Upper lobe of left lung (tissue), 6 donors: ENCODE measurements at regions not wholly inside any gene's neighbourhood (a gene's known extent, or its start where the extent isn't known, plus 50 kb on each side); places are given as distances from the start of the nearest gene placed in this dataset.

ENCODE experiments used
- ATAC-seq, 2 donors: fragments of 200-7000 bp; cut with Tn5 transposase; one replicate each; pipeline ENCODE4 v1.9.1; 2022; ENCODE audit warnings: mild to moderate bottlenecking in 2 of 2, moderate library complexity in 2 of 2; ENCODE audit not compliant: low FRiP score in 2 of 2
- DNase-seq, 2 donors: peaks; one replicate each; pipeline ENCODE4 v3.0.0-alpha.2; 2019 to 2020
- H3K27ac ChIP-seq, 4 donors: fragments of 200-600 bp; sonication (generic); one replicate each; pipeline ENCODE4 v1.5.1; 2016 to 2019
- H3K27me3 ChIP-seq, 4 donors: fragments of 200-600 bp; sonication (generic); one replicate each; pipeline ENCODE4 v1.5.1; 2017 to 2019
- H3K36me3 ChIP-seq, 4 donors: fragments of 200-600 bp; sonication (generic); one replicate each; pipeline ENCODE4 v1.5.1; 2016 to 2019
- H3K4me1 ChIP-seq, 4 donors: fragments of 200-600 bp; sonication (generic); one replicate each; pipeline ENCODE4 v1.5.1; 2018 to 2019
- H3K4me3 ChIP-seq, 4 donors: fragments of 200-600 bp; sonication (generic); one replicate each; pipeline ENCODE4 v1.5.1; 2017 to 2019; ENCODE audit warnings: mild to moderate bottlenecking in 2 of 4, moderate library complexity in 1 of 4
- H3K9me3 ChIP-seq, 4 donors: fragments of 200-600 bp; sonication (generic); one replicate each; pipeline ENCODE4 v1.5.1; 2018 to 2019
- EP300 ChIP-seq, 4 donors: sonication (generic); formaldehyde crosslinking; IDR thresholded peaks; one replicate each; pipeline ENCODE4 v1.5.1; 2017; ENCODE audit warnings: antibody characterized with exemption in 4 of 4, control low read depth in 2 of 4
- POLR2A ChIP-seq, 4 donors: fragments of 450-650 bp; IDR thresholded peaks; one replicate each; pipeline ENCODE4 v1.5.1; 2016 to 2017; ENCODE audit warnings: antibody characterized with exemption in 4 of 4, mild to moderate bottlenecking in 2 of 4
- POLR2AphosphoS5 ChIP-seq, 2 donors: sonication (generic); formaldehyde crosslinking; IDR thresholded peaks; one replicate each; pipeline ENCODE4 v1.5.1; 2017; ENCODE audit warnings: antibody characterized with exemption in 2 of 2
- WGBS, 2 donors: methylation state at CpG; one replicate each; pipeline ENCODE4 v1.1.5; 2017 to 2018; 5-methylcytosine and 5-hydroxymethylcytosine counted together
- TF ChIP-seq, protein P1 (sequence below), 6 experiments: fragments of 450-650 bp in 4 of 6; fragments of 200-600 bp in 2 of 6; sonication (generic) in 2 of 6; IDR thresholded peaks; one replicate each; pipeline ENCODE4 v1.5.1; 2016 to 2019; ENCODE audit warnings: antibody characterized with exemption in 6 of 6
- donor health status: DM: no; HTN: no; CAD: no; lungs with moderate emphysema.
- donor health status: DM: no; HTN: yes; CAD: no; lungs with severe emphysema.

- Histone ChIP-seq H3K36me3 (no peaks in the 10 kb centered on the region), H3K4me3 (no peak overlapping the region), H3K27me3 (no peaks in the 10 kb centered on the region), H3K27ac (no peak overlapping the region), H3K9me3 (peaks cover 0 to 2% (median 0%) of the 10 kb centered on the region in 4 donors), H3K4me1 (no peaks in the 10 kb centered on the region)
- TF ChIP-seq, protein P1, sequence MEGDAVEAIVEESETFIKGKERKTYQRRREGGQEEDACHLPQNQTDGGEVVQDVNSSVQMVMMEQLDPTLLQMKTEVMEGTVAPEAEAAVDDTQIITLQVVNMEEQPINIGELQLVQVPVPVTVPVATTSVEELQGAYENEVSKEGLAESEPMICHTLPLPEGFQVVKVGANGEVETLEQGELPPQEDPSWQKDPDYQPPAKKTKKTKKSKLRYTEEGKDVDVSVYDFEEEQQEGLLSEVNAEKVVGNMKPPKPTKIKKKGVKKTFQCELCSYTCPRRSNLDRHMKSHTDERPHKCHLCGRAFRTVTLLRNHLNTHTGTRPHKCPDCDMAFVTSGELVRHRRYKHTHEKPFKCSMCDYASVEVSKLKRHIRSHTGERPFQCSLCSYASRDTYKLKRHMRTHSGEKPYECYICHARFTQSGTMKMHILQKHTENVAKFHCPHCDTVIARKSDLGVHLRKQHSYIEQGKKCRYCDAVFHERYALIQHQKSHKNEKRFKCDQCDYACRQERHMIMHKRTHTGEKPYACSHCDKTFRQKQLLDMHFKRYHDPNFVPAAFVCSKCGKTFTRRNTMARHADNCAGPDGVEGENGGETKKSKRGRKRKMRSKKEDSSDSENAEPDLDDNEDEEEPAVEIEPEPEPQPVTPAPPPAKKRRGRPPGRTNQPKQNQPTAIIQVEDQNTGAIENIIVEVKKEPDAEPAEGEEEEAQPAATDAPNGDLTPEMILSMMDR (IDR thresholded peaks at IDR 0.05) = no peak
- TF ChIP-seq POLR2AphosphoS5 (IDR thresholded peaks at IDR 0.05) (no peak), POLR2A (IDR thresholded peaks at IDR 0.05) (no peak), EP300 (IDR thresholded peaks at IDR 0.05) (no peak)
- 74 to 82% methylated on average over 15 of the region's 15 CpGs for WGBS, 2 donors
- DNase-seq = no peak
- no peak for ATAC-seq
Observed at GRCh38 chr11:119970555-119971304, 167.2 kb downstream of the TRIM29 start.

DNA sequence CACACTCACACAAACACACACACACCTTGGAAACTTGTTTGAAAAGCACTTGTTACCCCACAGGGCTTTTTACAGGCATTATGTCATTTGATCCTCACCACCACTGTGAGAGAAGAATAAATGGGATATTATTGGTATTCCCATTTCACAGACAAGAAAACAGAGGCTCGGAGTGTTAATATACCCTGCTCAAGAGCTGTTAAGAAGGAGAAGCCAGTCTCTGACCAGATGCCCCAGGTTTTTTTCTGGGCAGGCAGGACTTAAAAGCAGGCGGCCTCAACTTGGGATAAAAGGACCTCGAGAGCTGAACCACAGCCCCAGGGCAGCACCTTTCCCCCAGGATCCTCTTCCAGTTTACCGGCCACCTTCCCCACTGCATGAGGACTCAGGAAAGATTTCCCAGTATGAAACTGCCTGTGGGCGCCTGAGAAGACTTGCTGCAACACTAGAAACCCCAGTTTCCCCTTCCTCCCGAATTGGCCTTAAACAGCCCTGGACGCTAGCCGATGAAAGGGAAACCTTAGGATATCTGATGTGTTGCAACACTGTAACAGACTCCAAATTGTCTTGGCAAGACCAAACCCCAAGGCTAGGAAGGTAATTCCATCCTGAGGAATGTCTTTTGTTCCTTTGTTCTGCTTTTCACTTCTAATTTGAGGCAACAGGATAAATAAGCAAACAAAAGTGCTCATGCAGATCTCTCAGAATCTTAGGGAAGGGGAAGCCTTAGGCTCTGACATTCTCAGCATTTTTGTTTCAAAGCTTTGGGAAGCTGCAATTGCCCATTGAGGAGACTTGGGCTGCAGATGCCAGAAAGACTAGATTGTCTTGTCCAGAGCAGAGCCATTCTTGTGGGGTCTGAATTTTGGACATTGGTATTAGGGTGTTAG is 173.5 kb downstream of the TRIM29 start:
- Histone ChIP-seq H3K27me3 (no peaks in the 10 kb centered on the region), H3K9me3 (no peaks in the 10 kb centered on the region), H3K27ac (no peak overlapping the region), H3K4me3 (no peak overlapping the region), H3K4me1 (no peaks in the 10 kb centered on the region), H3K36me3 (no peaks in the 10 kb centered on the region)
- TF ChIP-seq POLR2AphosphoS5 (IDR thresholded peaks at IDR 0.05) = no peak
- no peak for TF ChIP-seq EP300 (IDR thresholded peaks at IDR 0.05)
- TF ChIP-seq POLR2A (IDR thresholded peaks at IDR 0.05) = no peak
- TF ChIP-seq, protein P1 (IDR thresholded peaks at IDR 0.05) = no peak
- no peak for ATAC-seq
- 43 to 60% methylated on average over 8 of the region's 8 CpGs for WGBS, 2 donors
- no peak for DNase-seq

DNA sequence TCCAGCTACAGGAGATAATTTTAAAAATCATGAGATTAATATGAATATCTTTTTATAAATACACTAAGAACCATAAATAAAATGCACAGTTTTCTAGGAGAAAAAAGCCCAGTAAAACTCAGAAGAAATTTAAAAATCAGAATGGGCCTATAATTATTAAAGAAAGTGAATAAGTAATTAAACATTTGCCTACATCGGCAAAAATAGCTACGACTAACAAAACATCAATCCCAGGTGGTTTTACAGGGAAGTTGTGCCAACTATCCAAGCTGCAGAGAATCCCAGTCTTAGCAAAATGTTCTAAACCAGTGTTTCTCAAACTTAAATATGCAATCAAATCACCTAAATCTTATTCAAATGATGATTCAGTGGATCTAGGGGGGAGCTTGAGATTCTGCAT is 180.0 kb downstream of the TRIM29 start:
- no peaks in the 10 kb centered on the region for H3K27me3 ChIP-seq
- WGBS, 2 donors = 77 to 79% methylated on average over 2 of the region's 2 CpGs
- no peaks in the 10 kb centered on the region for H3K36me3 ChIP-seq

GRCh38 chr11:119952441-119952840 is 185.5 kb downstream of the TRIM29 start:
- ATAC-seq = no peak
- TF ChIP-seq POLR2A (IDR thresholded peaks at IDR 0.05) = no peak
- TF ChIP-seq, protein P1 (IDR thresholded peaks at IDR 0.05) = no peak
- no peak for TF ChIP-seq POLR2AphosphoS5 (IDR thresholded peaks at IDR 0.05)
- no peak for TF ChIP-seq EP300 (IDR thresholded peaks at IDR 0.05)
- WGBS, 2 donors = 75 to 85% methylated on average over 5 to 6 of the region's 6 CpGs

More for the DNA sequence above, 180.0 kb downstream of the TRIM29 start:
- DNase-seq (no peak), ATAC-seq (no peak)
- Histone ChIP-seq H3K4me3 (no peak overlapping the region), H3K4me1 (no peaks in the 10 kb centered on the region), H3K27ac (no peak overlapping the region), H3K9me3 (no peaks in the 10 kb centered on the region)
- TF ChIP-seq POLR2A (IDR thresholded peaks at IDR 0.05) = no peak
- TF ChIP-seq, protein P1 (IDR thresholded peaks at IDR 0.05) = no peak

More at GRCh38 chr11:119952441-119952840, 185.5 kb downstream of the TRIM29 start:
- Histone ChIP-seq H3K9me3 (no peaks in the 10 kb centered on the region), H3K27ac (no peak overlapping the region), H3K36me3 (no peaks in the 10 kb centered on the region), H3K27me3 (no peaks in the 10 kb centered on the region), H3K4me3 (no peak overlapping the region), H3K4me1 (no peaks in the 10 kb centered on the region)
- no peak for DNase-seq
